ENCODE measurements at regions not wholly inside any gene's neighbourhood (a gene's known extent, or its start where the extent isn't known, plus 50 kb on each side); places are given as distances from the start of the nearest gene placed in this dataset.
"Not testable (repeated sequence)": the region's sequence is repeated elsewhere in the genome, so short reads cannot be mapped to it uniquely, and the experiment has no call there.

- no peak for DNase-seq (ENCODE audit: low spot score)
Observed at GRCh38 chr2:188787021-188787657, 187.0 kb upstream of the COL3A1 start.

DNA sequence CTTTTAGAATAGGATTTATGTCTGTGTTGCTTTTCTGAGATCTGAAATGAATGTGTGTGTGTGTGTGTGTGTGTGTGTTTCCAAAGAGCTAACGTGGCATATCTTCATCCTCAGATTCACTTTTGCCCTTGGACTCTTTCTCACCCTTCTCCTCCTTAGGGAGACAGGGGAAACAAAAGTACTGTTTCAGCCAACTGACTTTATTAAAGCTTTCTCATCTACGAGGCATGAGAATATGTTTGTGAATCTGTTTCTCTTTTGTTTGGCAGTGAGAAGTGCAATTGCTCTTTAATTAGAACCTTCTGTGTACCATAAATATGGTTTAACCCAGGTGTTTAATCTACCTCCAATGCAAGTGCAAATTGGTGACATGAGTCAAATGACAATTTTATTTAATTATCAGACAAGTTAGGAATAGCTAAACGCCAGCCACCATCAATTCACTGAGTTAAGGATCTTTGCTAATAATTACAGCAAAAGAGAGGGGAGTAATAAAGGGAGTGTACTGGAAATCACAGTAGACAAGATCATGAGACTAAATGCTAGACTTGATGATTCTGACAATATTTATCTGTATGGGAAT is 186.4 kb upstream of the COL3A1 start:
- no peak for DNase-seq (ENCODE audit: low spot score)

GRCh38 chr2:188788621-188789020 is 185.6 kb upstream of the COL3A1 start:
- no peak for DNase-seq (ENCODE audit: low spot score)

DNA sequence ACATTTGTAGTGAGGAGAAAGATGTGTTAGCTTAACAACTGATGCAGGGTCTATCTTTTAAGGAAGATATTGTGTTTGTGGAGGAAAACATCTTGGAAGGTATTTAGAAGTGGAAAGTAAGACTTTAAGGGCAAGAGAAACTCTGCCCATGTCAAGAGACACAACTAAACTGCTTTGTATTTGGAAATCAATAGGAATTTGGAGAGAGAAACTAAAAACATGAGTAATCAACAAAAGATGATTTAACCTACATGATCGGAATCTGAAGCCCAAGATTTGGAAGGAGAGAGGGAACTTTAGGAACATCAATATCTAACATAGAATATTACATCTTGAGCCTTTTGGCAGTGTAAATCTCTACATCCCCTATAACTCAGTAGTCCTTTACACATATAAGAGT is 184.2 kb upstream of the COL3A1 start:
- no peak for DNase-seq (ENCODE audit: low spot score)

GRCh38 chr2:188794453-188794852 is 179.7 kb upstream of the COL3A1 start:
- not testable (repeated sequence) for DNase-seq (ENCODE audit: low spot score)

DNA sequence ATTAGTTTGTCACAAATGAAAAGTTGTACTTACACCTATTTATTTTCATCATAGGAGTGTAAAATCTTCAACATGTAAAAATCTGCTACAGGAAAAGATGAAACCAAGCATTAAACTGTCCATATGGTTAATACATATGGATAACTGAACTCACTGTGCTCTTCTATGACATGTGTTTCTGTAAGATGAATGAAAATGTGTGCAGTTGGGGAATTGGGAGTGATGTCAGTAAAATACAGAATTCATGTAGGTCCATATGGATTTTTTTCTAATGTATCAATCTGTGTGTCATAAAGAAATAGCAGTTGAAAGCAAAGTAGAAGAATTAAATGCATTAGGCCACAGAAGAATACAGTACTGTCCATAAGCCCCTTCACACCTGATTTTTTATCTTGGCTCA is 178.4 kb upstream of the COL3A1 start:
- no peak for DNase-seq (ENCODE audit: low spot score)

GRCh38 chr2:188797371-188797770 is 176.8 kb upstream of the COL3A1 start:
- no peak for DNase-seq (ENCODE audit: low spot score)

DNA sequence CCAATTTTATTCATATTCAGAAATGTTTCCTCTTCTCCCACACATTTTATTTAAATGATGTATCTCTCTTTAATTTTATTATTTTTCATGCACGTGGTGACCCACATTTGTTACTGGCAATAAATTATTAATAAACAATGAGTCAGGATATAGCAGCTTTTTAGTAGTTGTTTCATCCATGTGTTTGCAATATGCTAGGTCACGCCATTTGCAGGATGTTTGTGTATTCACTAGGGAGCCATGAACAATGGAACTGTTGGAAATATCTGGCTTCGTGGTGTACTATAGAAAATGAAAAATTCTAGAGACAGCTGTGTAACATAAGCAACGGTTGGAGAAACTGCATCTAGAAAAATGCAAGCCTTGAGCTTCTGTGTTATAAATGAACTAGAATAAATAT is 176.0 kb upstream of the COL3A1 start:
- DNase-seq (ENCODE audit: low spot score) = no peak

DNA sequence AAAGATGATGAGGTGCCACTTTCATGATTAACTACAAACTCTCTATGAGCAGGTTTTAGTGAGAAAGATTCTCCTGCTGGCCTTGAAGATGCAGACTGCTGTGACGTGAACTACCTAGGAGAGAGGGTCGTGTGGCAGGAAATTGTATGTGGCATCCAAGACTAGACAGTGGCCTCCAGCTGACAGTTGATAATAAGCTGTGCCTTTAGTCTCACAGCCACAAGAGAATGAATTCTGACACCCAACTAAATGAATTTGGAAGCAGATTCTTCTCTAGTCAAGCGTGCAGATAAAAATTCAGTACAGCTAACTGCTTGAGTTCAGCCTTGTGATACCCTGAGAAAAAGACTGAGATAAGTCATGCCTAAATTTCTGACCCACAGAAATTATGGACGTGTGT is 169.0 kb upstream of the COL3A1 start:
- no peak for DNase-seq (ENCODE audit: low spot score)

GRCh38 chr2:188808947-188809355 is 165.2 kb upstream of the COL3A1 start:
- no peak for DNase-seq (ENCODE audit: low spot score)

DNA sequence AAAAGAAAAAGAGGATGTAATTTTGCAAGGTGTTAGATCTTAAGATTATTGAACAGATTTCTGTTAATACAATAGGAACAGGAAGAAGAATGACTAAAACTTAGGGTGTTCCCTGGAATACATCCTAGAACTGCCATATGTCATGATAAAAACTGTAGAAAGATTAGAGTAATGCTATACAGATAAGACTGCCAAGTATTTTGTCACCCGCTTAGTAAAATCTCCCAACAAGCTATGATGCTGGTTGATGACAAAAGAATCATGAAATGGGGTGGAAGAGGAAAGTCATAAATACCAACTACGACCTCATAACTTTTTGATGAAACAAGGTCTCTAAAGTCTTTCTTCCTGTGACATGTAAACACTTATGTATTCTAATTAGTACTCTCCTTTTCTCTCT is 163.6 kb upstream of the COL3A1 start:
- DNase-seq (ENCODE audit: low spot score) = no peak

GRCh38 chr2:188811522-188811921 is 162.7 kb upstream of the COL3A1 start:
- no peak for DNase-seq (ENCODE audit: low spot score)

DNA sequence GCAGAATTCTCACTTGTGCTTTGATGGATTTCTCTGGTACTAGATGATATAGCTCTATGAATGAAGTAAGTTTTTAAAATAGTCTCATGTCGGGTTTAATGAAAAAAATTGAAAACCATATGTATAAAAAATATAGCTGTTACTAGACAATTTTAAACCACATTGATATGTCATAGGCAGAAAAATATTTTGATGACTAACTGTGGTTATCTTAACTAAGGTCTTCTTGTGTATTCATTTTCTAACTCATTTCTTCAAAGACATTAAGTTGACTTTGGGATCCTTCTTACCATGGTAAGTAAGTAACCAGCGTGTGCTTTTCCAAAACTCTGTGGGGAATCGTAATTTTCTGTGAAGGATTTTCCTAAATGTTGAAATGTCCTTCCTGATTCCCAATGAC is 160.9 kb upstream of the COL3A1 start:
- no peak for DNase-seq (ENCODE audit: low spot score)

GRCh38 chr2:188813857-188814256 is 160.3 kb upstream of the COL3A1 start:
- DNase-seq (ENCODE audit: low spot score) = no peak

- DNase-seq (ENCODE audit: low spot score) = no peak
Observed at GRCh38 chr2:188819011-188819410, 155.2 kb upstream of the COL3A1 start.

- DNase-seq (ENCODE audit: low spot score) = no peak
Observed at GRCh38 chr2:188819792-188820191, 154.4 kb upstream of the COL3A1 start.

DNA sequence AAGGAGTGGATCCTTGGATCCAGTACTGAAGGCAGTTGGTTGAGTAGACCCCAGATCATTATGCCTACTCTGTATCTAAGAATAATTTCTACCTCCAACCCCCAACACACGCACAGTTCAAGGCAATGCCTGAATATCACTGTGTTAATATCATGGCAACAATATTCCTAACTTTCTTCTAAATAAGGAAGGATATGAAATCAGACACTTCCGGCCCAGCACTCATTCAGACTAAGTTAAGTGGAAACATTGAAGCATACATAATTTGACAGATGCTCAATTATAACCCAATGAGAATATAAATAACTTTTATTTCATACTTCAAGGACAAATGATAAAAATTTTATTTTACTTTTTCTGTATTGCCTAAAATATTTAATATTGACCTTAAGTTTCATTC is 153.6 kb upstream of the COL3A1 start:
- DNase-seq (ENCODE audit: low spot score) = no peak

GRCh38 chr2:188824125-188824524 is 150.0 kb upstream of the COL3A1 start:
- no peak for DNase-seq (ENCODE audit: low spot score)

DNA sequence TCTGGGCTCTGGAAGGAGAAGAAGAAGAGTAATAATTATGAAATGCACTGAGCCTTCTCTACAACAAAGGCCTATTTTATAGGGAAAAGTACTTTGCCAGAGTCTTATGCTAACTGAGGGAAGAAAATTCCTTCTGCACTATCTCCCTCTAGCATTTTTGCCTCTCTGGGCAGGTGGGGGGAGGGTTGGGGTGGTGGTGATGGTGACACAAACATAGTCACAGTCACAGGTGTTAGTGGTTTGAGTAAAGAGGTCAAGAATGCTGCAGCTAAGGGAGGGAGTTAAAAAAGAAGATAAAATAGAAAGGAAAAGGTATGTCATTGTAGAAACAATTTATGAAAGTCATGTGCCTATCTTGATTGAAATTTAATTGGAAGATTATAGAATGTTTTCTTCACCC is 140.8 kb upstream of the COL3A1 start:
- DNase-seq (ENCODE audit: low spot score) = no peak

- DNase-seq (ENCODE audit: low spot score) = no peak
Observed at GRCh38 chr2:188833799-188834198, 140.4 kb upstream of the COL3A1 start.

- no peak for DNase-seq (ENCODE audit: low spot score)
Observed at GRCh38 chr2:188835006-188835405, 139.2 kb upstream of the COL3A1 start.

DNA sequence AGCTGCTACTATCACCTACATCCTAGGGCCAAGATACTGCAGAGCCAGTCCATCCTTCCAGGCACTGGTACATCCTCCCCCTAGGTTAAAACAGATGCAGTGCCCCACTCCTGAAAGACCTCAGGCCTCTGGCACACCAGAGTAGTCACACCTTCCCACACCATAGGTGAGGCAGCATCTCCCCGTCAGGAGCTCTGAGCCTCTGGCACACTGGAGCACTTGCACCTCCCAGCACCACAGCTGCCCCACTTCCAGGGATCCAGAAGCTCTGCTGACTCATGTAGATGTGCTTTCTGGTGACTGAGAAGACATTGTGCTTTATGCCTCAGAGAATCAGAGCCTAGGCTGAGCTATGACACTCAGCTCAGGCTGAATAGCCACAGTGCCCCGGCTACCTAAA is 138.4 kb upstream of the COL3A1 start:
- no peak for DNase-seq (ENCODE audit: low spot score)

DNA sequence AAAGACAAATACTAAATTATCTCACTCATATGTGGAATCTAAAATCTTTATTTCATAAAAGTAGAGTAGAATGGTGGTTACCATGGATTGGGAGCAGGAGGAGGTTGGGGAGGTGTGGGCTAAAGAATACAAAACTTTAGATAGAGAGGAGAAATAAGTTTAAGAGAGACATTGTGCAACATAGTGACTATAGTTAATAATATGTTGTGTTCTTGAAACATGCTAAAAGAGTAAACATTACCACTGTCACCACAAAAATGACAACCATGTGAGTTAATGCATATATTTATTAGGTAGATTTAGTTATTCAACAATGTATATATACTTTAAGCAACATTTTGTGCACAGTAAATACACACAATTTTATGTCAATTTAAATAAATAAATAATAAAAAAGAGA is 128.5 kb upstream of the COL3A1 start:
- DNase-seq (ENCODE audit: low spot score) = no peak

DNA sequence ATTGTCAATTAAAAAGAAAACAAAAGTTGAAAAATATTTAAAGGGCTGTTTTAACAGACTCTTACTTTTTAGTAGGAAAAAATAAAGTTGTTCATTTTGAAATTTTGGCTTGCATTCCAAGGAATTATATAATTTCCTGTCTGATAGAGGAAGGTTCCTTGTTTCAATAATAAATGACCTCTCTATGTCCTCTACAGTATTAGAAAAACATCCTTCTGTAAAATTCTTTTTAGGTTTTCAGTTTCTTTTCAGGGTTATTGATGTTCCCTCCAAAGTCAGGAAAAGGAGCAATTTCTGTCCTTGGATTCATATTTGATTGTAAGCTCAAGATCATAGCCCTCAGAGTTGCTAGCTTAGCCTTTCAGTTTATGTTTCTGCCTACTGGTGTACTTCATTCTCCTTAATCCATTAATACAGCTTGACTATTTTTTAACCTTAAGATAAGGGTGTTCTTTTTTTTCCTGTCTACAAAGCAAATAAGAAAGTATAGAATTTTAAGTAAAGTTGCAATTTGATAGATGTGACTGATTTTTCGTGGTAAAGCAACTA is 125.2 kb upstream of the COL3A1 start:
- no peak for DNase-seq (ENCODE audit: low spot score)

Data from HT-29 (cell line).